ENCODE measurements at regions not wholly inside any gene's neighbourhood (a gene's known extent, or its start where the extent isn't known, plus 50 kb on each side); places are given as distances from the start of the nearest gene placed in this dataset.
"Not testable (repeated sequence)": the region's sequence is repeated elsewhere in the genome, so short reads cannot be mapped to it uniquely, and the experiment has no call there.

GRCh38 chr10:57890691-57891090 is 377.0 kb downstream of the IPMK start:
- in situ Hi-C loops (cut with HindIII; ENCODE audit: low sequenced_read_pairs) = no loop called here

GRCh38 chr10:57885618-57885968 is 382.1 kb downstream of the IPMK start:
- in situ Hi-C loops (cut with HindIII; ENCODE audit: low sequenced_read_pairs) = not testable (repeated sequence)

GRCh38 chr10:57884965-57885617 is 382.6 kb downstream of the IPMK start:
- in situ Hi-C loops (cut with HindIII; ENCODE audit: low sequenced_read_pairs) = no loop called here

DNA sequence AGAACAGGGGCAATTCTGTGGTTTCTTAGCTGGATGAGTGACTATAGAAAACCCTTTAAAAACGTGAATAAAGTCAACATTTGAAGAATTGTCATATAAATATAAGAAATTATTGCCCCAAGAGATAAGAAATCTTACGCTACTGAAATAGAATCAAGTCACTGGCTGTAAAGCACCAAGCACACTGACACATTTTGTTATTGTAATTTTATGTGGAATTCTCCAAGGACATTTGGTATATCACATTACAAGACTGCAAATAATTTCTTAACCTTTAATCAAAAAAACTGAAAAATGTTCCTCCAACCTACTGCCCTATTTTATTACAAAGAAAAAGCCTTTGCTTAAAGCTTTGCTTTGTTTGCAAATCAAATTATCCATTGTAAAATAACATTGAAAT is 383.3 kb downstream of the IPMK start:
- in situ Hi-C loops (cut with HindIII; ENCODE audit: low sequenced_read_pairs) = no loop called here

DNA sequence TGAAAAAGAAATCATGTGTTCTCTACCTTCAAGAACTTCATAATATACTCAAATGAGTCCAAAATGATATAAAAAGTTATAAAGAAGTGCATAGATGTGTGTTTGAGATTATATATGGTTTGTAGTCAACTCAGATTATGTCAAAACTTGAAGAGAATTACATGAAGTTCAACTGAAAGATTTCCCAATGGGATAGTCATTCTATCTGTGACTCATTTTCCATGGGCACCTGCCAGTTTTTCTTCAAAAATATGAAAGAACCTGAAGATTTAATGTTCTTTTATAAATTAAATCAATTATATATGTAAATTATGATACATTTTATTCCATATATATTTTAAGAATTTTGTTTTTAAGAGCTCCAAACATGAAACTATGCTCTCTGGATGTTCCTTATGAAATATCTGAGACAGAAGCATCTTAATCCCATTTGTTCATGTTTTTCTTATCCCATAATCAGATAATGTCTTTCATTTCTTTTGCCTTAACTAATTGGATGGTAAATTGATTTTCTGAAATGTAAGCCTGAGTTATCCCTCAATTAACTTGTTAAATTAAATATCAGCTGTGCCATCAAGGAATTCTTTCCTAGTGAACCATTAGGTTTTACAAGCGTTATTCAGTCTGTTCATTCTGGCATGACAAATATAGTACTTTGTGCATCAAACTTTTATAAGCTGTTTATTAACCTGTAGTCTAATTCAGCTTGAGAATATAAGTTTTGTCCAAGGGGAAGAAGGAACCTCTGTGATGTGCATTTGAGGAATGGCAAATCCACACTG is 387.1 kb downstream of the IPMK start:
- in situ Hi-C loops (cut with HindIII; ENCODE audit: low sequenced_read_pairs) = no loop called here

DNA sequence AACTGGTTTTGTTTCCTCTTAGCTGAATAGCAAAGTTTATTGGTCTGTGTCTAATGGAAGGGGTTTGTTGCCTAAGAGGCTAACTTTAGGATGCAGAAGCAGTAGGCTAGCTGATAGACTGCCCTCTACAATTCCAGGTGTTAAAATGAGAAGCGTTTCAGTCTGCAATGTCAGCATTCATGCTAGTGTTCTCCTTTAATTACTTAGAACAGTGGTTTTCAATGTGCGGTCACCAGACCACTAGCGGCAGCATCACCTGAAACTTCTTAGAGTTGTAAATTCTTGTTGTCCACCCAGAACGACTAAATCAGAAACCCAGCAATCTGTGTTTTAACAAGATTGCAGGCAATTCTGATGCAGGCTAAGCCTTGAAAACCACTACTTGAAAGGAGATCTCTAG is 392.9 kb downstream of the IPMK start:
- in situ Hi-C loops (cut with HindIII; ENCODE audit: low sequenced_read_pairs) = no loop called here

GRCh38 chr10:57867241-57867640 is 400.5 kb downstream of the IPMK start:
- in situ Hi-C loops (cut with HindIII; ENCODE audit: low sequenced_read_pairs) = no loop called here

DNA sequence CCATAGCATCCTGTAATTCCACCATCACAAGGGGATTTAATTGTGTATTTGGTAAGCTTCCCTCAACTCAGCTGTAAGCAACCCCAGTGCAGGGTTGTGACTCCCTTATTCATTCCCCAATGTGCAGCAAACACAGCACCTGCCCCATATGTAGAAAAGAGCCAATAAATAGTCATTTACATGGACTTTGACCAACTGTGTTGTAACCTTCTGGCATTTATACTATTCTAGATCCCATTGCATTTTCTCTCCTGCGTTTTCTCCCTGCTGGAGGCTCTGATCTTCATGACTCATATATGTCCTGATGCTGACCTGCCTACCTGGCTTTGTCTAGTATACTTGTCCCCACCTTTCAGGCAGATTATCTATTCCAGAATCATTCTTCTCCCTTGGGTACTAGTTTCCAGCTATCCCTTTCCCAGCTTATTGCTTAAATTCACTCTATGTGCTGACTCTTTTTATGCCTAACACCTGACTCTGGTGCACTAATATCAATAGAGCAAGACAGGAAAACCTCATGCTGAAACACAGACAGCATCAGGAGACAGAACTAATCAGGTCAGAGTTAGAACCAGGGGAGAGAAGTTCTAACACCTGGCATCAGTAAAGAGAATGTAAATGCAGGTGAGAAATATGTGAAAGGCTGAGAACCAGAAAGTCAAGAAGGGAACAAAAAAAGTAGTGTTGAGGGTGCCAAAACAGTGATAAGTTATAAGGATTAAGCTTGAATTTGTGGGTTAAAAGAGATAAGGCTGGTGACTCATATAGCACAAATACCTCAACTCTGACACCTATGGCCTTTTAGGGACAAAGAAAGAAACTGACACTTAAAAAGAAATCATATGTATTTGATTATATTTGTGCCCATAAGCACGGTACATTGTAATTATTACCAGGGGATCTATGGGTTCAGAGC is 402.7 kb downstream of the IPMK start:
- in situ Hi-C loops (cut with HindIII; ENCODE audit: low sequenced_read_pairs) = no loop called here

DNA sequence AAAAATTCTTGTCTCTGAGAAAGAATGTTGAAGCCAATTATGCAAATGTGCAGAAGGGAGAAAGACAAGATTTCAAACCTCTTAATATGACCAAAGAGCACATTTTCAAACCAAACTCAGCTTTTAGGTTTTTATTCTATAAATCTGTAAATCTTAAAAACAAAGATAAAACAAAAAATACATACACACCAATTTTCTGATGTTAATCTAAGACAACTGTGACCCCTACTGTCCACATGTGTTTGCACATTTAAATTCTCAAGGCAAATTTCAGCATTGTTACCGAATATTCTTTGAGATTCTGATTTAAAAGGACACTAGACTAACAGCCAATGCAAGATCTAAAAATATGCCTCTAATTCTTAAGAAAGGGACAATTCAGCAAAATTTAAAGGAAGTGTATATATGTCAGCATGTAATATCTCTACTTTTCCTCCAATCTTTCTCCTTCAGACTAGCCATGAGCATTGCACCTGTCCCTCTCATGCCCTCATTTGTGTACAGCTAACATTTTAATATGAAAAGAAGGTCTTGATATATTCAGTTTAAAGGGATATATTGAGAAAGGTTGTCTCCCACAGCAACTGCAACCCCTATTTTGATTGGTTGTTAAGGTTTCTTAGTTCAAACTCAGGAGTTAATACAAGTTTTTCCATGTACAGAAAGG is 417.9 kb downstream of the IPMK start:
- in situ Hi-C loops (cut with HindIII; ENCODE audit: low sequenced_read_pairs) = no loop called here

DNA sequence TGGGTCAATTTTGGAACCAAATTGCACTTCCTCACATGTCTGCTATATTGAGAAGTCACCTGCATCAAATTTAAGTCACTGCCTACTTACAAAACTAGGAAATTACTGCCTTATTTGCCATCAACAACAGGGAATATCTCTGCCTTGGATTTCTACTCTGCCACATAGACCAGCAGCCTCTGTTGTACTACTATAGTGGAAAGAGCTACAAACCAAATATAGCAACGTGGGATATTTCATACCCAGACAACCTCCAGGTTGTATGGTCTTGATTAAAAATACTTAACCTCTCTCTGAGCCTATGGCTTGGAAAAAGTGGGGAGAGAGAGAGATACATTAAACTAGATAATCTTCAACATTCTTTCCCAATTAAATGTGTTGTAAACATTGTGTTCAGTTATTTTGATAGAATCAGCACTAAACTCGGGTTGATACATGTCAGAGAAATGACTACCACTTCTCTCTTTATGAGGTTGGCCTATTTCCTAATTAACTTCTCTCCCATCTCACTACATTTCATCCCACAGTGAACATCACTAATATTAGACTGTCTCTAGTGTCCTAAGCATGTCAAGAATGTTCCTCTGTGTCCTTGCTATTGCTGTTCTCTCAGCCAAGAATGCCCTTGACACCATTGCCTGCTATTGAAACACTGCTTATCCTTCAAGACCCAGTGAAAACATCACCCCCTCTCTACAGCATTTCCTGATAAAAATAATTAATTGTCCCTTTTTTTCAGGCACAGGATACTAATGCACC is 421.2 kb downstream of the IPMK start:
- in situ Hi-C loops (cut with HindIII; ENCODE audit: low sequenced_read_pairs) = no loop called here

DNA sequence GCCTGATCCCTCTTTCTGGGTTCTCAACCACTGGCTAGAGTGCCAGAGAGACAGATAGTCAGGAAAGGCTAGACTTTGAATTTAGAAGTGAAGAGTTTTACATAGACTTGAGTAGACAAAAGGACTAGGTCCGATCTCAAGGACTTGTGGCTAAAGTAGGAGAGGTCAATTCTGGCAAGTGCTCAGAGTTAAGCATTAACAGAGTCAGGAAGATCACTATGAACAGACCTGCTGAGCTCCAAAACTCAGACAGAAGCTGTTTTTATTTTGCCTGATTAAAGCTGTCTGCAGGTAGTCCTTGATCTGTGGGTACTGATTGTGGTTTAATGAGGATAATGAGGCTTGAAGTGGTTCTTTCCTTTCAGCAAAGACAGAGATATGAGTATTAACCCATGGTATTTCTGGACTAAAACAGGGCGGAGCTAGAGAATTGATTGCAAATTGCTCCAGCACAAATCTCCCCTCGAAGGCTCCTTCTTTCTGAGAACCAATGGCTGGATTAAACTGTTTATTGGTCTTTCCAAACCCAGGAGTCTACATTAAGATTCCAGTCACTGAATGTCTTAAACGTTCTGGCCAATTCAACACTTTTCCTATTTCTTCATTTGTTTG is 423.2 kb downstream of the IPMK start:
- in situ Hi-C loops (cut with HindIII; ENCODE audit: low sequenced_read_pairs) = no loop called here

- in situ Hi-C loops (cut with HindIII; ENCODE audit: low sequenced_read_pairs) = no loop called here
Observed at GRCh38 chr10:57830877-57831560, 436.7 kb downstream of the IPMK start.

DNA sequence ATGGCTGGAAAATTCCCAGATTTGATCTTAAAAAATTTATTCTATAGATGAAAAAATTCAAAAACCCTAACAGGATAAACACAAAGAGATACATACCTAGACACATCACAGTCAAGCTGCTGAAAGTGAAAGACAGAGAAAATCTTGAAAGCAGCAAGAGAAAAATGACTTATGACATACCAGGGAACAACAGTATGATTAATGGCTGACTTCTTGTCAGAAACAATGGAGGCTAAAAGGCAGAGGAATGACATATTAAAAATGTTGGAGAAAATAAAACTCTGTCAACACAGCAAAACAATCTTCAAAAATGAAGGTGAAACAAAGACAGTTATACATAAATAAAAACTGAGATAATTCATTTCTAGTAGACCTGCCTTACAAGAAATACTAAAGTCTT is 442.7 kb downstream of the IPMK start:
- in situ Hi-C loops (cut with HindIII; ENCODE audit: low sequenced_read_pairs) = no loop called here

GRCh38 chr10:57823398-57823797 is 444.3 kb downstream of the IPMK start:
- in situ Hi-C loops (cut with HindIII; ENCODE audit: low sequenced_read_pairs) = no loop called here

GRCh38 chr10:57822965-57823364 is 444.7 kb downstream of the IPMK start:
- in situ Hi-C loops (cut with HindIII; ENCODE audit: low sequenced_read_pairs) = no loop called here

DNA sequence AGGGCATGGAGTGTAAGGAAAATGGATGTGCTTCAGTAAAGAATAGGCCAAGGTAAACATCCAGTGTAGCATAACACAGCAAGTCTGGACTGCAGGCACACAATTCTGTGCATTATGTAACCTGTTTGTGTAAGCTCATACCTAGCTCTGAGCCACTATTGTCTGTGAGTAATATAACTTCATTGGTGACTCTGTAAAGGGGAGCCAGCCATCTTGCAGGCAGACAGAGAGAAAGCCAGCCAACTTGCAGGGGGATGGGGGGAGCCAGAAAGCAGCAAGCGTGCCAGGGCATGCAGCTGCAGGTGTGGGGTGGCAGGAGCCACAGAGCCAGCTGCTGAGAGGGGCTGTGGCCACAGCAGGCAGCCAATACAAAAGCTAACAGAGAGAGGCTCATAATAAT is 449.2 kb downstream of the IPMK start:
- in situ Hi-C loops (cut with HindIII; ENCODE audit: low sequenced_read_pairs) = no loop called here

DNA sequence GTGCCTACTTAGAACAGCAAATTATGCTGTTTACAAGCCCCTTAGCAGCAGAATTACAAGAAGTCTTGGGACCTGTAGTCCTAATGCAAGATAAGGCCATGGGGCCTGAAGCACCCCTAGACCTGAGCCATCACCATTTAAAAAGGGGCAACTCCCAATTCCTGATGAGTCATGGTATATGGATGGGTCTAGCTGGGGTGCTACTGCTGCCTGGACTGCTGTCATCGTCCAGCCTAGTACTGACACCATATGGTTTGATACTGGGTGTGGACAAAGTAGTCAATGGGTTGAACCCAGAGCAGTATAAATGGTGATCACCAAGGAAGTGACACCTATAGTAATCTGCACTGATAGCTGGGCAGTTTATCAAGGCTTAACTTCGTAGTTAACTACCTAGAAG is 450.0 kb downstream of the IPMK start:
- in situ Hi-C loops (cut with HindIII; ENCODE audit: low sequenced_read_pairs) = no loop called here

GRCh38 chr10:57815949-57816348 is 451.7 kb downstream of the IPMK start:
- in situ Hi-C loops (cut with HindIII; ENCODE audit: low sequenced_read_pairs) = no loop called here

GRCh38 chr10:57809961-57810360 is 457.7 kb downstream of the IPMK start:
- in situ Hi-C loops (cut with HindIII; ENCODE audit: low sequenced_read_pairs) = no loop called here
